BE2C (cell line): ENCODE measurements at regions not wholly inside any gene's neighbourhood (a gene's known extent, or its start where the extent isn't known, plus 50 kb on each side); places are given as distances from the start of the nearest gene placed in this dataset.

ENCODE experiments used
- DNase-seq: peaks from one replicate; pipeline ENCODE4 v3.0.0-alpha.2; 2020
- H3K27me3 ChIP-seq: fragments of 250-450 bp; sonication (Bioruptor Pico); 2 replicates; pipeline ENCODE4 v1.5.1; 2020; ENCODE audit warnings: mild to moderate bottlenecking
- H3K36me3 ChIP-seq: fragments of 250-450 bp; sonication (Bioruptor Pico); 2 replicates; pipeline ENCODE4 v1.5.1; 2020; ENCODE audit warnings: mild to moderate bottlenecking
- H3K4me1 ChIP-seq: fragments of 250-450 bp; sonication (Bioruptor Pico); 2 replicates; pipeline ENCODE4 v1.5.1; 2020
- H3K4me3 ChIP-seq: 2 replicates; pipeline ENCODE4 v1.5.1; 2011; ENCODE audit warnings: low read depth, low read length
- H3K9me3 ChIP-seq: fragments of 250-450 bp; sonication (Bioruptor Pico); 2 replicates; pipeline ENCODE4 v1.5.1; 2020
- TF ChIP-seq, protein P1 (sequence below): IDR thresholded peaks from 2 replicates; pipeline ENCODE4 v1.5.1; 2012; ENCODE audit warnings: mild to moderate bottlenecking, low read depth, low read length

DNA sequence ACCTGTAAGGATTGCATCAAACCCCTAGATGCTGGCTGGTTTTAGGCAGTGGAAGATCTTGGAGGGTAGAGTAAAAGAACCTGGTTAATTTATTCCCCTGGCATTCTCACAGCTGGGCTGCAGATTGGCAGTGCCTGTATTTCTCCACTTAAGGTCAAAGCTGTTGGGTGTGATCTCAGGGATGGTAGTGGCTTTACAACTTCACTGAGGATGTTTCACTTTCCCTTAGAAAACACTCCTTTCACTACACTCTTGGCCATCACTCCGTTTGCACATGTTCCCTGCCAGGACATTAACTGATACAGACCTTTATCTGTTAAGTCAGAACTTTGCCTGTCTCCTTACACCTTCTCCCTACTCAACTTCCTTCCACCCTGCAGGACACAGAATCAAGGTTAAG is 779.1 kb upstream of the SEMA6D start:
- Histone ChIP-seq H3K4me3 (no peak overlapping the region), H3K4me1 (no peaks in the 10 kb centered on the region), H3K9me3 (no peaks in the 10 kb centered on the region), H3K27me3 (no peaks in the 10 kb centered on the region), H3K36me3 (no peaks in the 10 kb centered on the region)
- no peak for DNase-seq
- TF ChIP-seq, protein P1, sequence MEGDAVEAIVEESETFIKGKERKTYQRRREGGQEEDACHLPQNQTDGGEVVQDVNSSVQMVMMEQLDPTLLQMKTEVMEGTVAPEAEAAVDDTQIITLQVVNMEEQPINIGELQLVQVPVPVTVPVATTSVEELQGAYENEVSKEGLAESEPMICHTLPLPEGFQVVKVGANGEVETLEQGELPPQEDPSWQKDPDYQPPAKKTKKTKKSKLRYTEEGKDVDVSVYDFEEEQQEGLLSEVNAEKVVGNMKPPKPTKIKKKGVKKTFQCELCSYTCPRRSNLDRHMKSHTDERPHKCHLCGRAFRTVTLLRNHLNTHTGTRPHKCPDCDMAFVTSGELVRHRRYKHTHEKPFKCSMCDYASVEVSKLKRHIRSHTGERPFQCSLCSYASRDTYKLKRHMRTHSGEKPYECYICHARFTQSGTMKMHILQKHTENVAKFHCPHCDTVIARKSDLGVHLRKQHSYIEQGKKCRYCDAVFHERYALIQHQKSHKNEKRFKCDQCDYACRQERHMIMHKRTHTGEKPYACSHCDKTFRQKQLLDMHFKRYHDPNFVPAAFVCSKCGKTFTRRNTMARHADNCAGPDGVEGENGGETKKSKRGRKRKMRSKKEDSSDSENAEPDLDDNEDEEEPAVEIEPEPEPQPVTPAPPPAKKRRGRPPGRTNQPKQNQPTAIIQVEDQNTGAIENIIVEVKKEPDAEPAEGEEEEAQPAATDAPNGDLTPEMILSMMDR: no peak

DNA sequence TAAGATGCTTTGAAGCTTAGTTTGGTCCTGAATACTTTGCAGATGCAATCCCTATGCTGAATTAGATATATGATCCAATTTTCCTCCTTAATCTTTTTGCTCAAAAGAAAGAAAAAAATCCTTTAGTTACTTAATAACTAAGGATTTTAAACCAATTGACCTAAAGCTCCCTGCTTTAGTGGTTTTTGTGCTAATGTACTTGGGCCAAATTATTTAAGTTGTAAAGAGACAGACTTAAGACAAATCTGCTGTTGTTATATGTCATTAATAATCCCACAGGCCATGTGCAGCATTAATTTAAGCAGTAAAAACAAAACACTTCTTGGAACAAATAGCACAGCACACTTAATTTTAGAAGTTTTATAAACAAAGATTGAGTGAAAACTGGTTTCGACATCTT is 776.1 kb upstream of the SEMA6D start:
- no peak for DNase-seq
- Histone ChIP-seq H3K9me3 (no peaks in the 10 kb centered on the region), H3K36me3 (no peaks in the 10 kb centered on the region), H3K27me3 (no peaks in the 10 kb centered on the region), H3K4me1 (no peaks in the 10 kb centered on the region), H3K4me3 (no peak overlapping the region)
- TF ChIP-seq, protein P1: no peak

DNA sequence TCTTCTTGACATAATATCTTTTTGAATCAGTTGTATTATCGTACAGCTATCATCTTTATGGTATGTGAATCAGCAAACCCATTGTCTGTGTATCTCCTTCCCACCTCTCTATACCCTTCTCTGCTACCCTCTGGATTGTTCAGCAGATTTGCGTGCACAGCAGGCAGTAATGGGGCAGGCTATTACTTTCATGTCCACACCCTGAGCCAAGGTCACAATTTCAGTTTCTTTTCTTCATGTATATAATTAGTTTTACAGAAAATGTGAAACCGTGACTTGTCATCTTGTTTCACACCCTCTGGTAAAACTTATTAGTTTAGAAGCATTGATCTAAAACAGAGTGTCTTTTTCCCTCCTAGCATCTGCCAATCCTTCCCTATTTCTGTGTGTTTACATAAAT is 770.4 kb upstream of the SEMA6D start:
- no peaks in the 10 kb centered on the region for H3K36me3 ChIP-seq
- no peaks in the 10 kb centered on the region for H3K9me3 ChIP-seq
- TF ChIP-seq, protein P1: no peak
- no peaks in the 10 kb centered on the region for H3K4me1 ChIP-seq
- DNase-seq: no peak
- H3K4me3 ChIP-seq: no peak overlapping the region
- no peaks in the 10 kb centered on the region for H3K27me3 ChIP-seq

DNA sequence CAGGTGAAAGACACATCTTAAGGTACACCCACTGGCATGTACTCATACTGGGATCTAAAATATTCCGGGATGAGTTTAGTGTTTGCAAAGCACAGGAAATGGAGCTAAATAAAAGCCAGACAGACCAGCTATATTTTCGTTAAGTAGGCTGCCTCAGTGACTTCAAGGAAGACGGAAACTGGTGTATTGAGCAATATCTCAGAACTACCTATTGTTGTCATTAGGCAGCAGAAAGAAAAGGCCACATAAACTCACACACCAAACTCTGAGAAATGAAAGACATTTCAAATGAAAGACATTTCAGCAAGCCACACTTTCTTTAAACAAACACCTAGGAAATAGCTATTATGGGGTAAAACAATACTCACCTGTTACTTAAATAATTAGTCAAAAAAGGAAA is 761.7 kb upstream of the SEMA6D start:
- Histone ChIP-seq H3K4me3 (no peak overlapping the region), H3K9me3 (no peaks in the 10 kb centered on the region), H3K27me3 (no peaks in the 10 kb centered on the region), H3K36me3 (no peaks in the 10 kb centered on the region), H3K4me1 (no peaks in the 10 kb centered on the region)
- TF ChIP-seq, protein P1: no peak
- DNase-seq: no peak

DNA sequence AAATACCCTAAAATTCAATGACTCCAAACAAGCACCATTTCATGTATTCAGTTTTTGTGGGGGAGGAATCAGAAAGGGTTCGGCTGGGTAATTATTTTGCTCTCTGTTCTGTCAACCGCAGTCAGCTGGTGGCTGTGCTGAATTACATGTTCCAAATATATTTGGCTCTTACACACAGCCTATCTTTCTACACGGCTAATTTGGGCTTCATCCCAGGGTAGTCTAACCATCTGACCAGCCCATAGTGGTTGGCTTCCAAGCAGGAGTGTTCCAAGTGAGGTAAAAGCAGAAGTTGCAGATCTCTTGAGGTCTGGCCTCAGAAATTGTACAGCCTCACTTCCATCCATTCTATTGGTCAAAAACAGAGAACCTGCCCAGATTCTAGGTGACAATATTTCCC is 760.8 kb upstream of the SEMA6D start:
- Histone ChIP-seq H3K36me3 (no peaks in the 10 kb centered on the region), H3K9me3 (no peaks in the 10 kb centered on the region)
- TF ChIP-seq, protein P1: no peak

GRCh38 chr15:46956881-46957280 is 760.4 kb upstream of the SEMA6D start:
- no peaks in the 10 kb centered on the region for H3K4me1 ChIP-seq
- no peaks in the 10 kb centered on the region for H3K9me3 ChIP-seq
- TF ChIP-seq, protein P1: no peak
- no peaks in the 10 kb centered on the region for H3K27me3 ChIP-seq
- no peaks in the 10 kb centered on the region for H3K36me3 ChIP-seq
- DNase-seq: no peak
- no peak overlapping the region for H3K4me3 ChIP-seq

More for the DNA sequence above, 760.8 kb upstream of the SEMA6D start:
- no peaks in the 10 kb centered on the region for H3K4me1 ChIP-seq
- no peaks in the 10 kb centered on the region for H3K27me3 ChIP-seq
- H3K4me3 ChIP-seq: no peak overlapping the region
- DNase-seq: no peak
